ENCODE measurements at regions not wholly inside any gene's neighbourhood (a gene's known extent, or its start where the extent isn't known, plus 50 kb on each side); places are given as distances from the start of the nearest gene placed in this dataset.

- no peak for DNase-seq
Measured at GRCh38 chr3:26558257-26558656, 64.3 kb upstream of the LRRC3B start.

GRCh38 chr3:26559227-26559626 is 63.3 kb upstream of the LRRC3B start:
- no peak for DNase-seq

- DNase-seq, result no peak
Measured at GRCh38 chr3:26560081-26560480, 62.5 kb upstream of the LRRC3B start.

- no peak for DNase-seq
Measured at GRCh38 chr3:26562021-26562768, 60.4 kb upstream of the LRRC3B start.
